ENCODE measurements at regions not wholly inside any gene's neighbourhood (a gene's known extent, or its start where the extent isn't known, plus 50 kb on each side); places are given as distances from the start of the nearest gene placed in this dataset.
"Not testable (repeated sequence)": the region's sequence is repeated elsewhere in the genome, so short reads cannot be mapped to it uniquely, and the experiment has no call there.

- no peak for FAIRE-seq
Measured at GRCh38 chr2:118791483-118791882, 56.0 kb downstream of the EN1 start.

- no peak for FAIRE-seq
Measured at GRCh38 chr2:118786746-118787145, 60.7 kb downstream of the EN1 start.

- FAIRE-seq = no peak
Measured at GRCh38 chr2:118784860-118785259, 62.6 kb downstream of the EN1 start.

- no peak for FAIRE-seq
Measured at GRCh38 chr2:118779362-118779761, 68.1 kb downstream of the EN1 start.

- no peak for FAIRE-seq
Measured at GRCh38 chr2:118774458-118775133, 72.9 kb downstream of the EN1 start.

GRCh38 chr2:118773826-118774225, 73.6 kb downstream of the EN1 start:
- no peak for FAIRE-seq

- FAIRE-seq = no peak
Measured at GRCh38 chr2:118772487-118773200, 74.8 kb downstream of the EN1 start.

GRCh38 chr2:118769707-118770400, 77.6 kb downstream of the EN1 start:
- no peak for FAIRE-seq

- no peak for FAIRE-seq
Measured at GRCh38 chr2:118766871-118767270, 80.6 kb downstream of the EN1 start.

GRCh38 chr2:118764855-118765254, 82.6 kb downstream of the EN1 start:
- no peak for FAIRE-seq

GRCh38 chr2:118763797-118764196, 83.7 kb downstream of the EN1 start:
- FAIRE-seq = no peak

GRCh38 chr2:118762290-118762689, 85.2 kb downstream of the EN1 start:
- no peak for FAIRE-seq

- FAIRE-seq = no peak
Measured at GRCh38 chr2:118761771-118762170, 85.7 kb downstream of the EN1 start.

GRCh38 chr2:118755901-118756300, 91.5 kb downstream of the EN1 start:
- no peak for FAIRE-seq

GRCh38 chr2:118755384-118755783, 92.1 kb downstream of the EN1 start:
- no peak for FAIRE-seq

- no peak for FAIRE-seq
Measured at GRCh38 chr2:118752762-118753429, 94.6 kb downstream of the EN1 start.

- no peak for FAIRE-seq
Measured at GRCh38 chr2:118750959-118751565, 96.4 kb downstream of the EN1 start.

GRCh38 chr2:118748245-118748885, 99.1 kb downstream of the EN1 start:
- FAIRE-seq = no peak

GRCh38 chr2:118747637-118748036, 99.8 kb downstream of the EN1 start:
- FAIRE-seq = no peak

- no peak for FAIRE-seq
Measured at GRCh38 chr2:118747066-118747465, 100.4 kb downstream of the EN1 start.

- not testable (repeated sequence) for FAIRE-seq
Measured at GRCh38 chr2:118744682-118745181, 102.7 kb downstream of the EN1 start.
